ENCODE measurements at regions not wholly inside any gene's neighbourhood (a gene's known extent, or its start where the extent isn't known, plus 50 kb on each side); places are given as distances from the start of the nearest gene placed in this dataset.

DNA sequence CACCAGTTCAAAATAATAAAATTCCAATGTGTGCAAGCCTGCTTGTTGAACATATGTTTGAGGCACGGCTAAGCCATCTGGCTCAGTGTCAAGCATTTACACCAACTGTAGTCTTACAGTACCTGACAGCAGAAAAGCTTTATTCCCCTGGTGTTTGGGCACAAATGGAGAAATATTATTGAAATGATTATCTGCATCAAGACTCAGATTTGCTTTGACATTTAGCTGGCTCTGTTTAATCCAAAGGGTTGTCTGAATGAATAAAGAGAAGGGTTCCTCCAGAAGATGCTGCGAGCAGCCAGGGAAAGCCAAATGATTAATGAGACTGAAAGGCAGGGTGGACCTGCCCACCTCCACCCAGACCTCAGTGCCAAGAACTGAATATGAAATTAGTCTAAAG is 393.2 kb upstream of the GALNT5 start:
- TF ChIP-seq, protein P1, sequence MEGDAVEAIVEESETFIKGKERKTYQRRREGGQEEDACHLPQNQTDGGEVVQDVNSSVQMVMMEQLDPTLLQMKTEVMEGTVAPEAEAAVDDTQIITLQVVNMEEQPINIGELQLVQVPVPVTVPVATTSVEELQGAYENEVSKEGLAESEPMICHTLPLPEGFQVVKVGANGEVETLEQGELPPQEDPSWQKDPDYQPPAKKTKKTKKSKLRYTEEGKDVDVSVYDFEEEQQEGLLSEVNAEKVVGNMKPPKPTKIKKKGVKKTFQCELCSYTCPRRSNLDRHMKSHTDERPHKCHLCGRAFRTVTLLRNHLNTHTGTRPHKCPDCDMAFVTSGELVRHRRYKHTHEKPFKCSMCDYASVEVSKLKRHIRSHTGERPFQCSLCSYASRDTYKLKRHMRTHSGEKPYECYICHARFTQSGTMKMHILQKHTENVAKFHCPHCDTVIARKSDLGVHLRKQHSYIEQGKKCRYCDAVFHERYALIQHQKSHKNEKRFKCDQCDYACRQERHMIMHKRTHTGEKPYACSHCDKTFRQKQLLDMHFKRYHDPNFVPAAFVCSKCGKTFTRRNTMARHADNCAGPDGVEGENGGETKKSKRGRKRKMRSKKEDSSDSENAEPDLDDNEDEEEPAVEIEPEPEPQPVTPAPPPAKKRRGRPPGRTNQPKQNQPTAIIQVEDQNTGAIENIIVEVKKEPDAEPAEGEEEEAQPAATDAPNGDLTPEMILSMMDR (conservative IDR thresholded peaks at IDR 0.05; ENCODE audit: low read depth in 2 of 2): no peak
- TF ChIP-seq POLR2AphosphoS5 (IDR thresholded peaks at IDR 0.05; ENCODE audit: low read depth) (no peak), EZH2 (IDR thresholded peaks at IDR 0.05; ENCODE audit: low read depth, unreplicated experiment) (no peak), STAT1 (IDR thresholded peaks at IDR 0.05; ENCODE audit: unreplicated experiment) (no peak), JUNB (IDR thresholded peaks at IDR 0.05; ENCODE audit: unreplicated experiment) (no peak), EZH2phosphoT487 (IDR thresholded peaks at IDR 0.05; ENCODE audit: unreplicated experiment) (no peak)
- TF ChIP-seq, protein P2, sequence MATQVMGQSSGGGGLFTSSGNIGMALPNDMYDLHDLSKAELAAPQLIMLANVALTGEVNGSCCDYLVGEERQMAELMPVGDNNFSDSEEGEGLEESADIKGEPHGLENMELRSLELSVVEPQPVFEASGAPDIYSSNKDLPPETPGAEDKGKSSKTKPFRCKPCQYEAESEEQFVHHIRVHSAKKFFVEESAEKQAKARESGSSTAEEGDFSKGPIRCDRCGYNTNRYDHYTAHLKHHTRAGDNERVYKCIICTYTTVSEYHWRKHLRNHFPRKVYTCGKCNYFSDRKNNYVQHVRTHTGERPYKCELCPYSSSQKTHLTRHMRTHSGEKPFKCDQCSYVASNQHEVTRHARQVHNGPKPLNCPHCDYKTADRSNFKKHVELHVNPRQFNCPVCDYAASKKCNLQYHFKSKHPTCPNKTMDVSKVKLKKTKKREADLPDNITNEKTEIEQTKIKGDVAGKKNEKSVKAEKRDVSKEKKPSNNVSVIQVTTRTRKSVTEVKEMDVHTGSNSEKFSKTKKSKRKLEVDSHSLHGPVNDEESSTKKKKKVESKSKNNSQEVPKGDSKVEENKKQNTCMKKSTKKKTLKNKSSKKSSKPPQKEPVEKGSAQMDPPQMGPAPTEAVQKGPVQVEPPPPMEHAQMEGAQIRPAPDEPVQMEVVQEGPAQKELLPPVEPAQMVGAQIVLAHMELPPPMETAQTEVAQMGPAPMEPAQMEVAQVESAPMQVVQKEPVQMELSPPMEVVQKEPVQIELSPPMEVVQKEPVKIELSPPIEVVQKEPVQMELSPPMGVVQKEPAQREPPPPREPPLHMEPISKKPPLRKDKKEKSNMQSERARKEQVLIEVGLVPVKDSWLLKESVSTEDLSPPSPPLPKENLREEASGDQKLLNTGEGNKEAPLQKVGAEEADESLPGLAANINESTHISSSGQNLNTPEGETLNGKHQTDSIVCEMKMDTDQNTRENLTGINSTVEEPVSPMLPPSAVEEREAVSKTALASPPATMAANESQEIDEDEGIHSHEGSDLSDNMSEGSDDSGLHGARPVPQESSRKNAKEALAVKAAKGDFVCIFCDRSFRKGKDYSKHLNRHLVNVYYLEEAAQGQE (IDR thresholded peaks at IDR 0.05; ENCODE audit: unreplicated experiment): no peak
